ENCODE measurements at regions not wholly inside any gene's neighbourhood (a gene's known extent, or its start where the extent isn't known, plus 50 kb on each side); places are given as distances from the start of the nearest gene placed in this dataset.

GRCh38 chr14:38485026-38485425 lies 229.1 kb upstream of the CLEC14A start:
- intact Hi-C loops (cut with DNase I), result no loop called here
- Histone ChIP-seq H3K27ac (no peak overlapping the region), H3K9me3 (no peaks in the 10 kb centered on the region), H3K27me3 (no peaks in the 10 kb centered on the region), H3K4me1 (no peaks in the 10 kb centered on the region), H3K36me3 (no peaks in the 10 kb centered on the region), H3K4me3 (no peak overlapping the region)
- no peak for DNase-seq
- TF ChIP-seq CTCF (IDR thresholded peaks at IDR 0.05), result no peak
- ATAC-seq, result no peak

- intact Hi-C loops (cut with DNase I), result no loop called here
- H3K4me1 ChIP-seq, result no peaks in the 10 kb centered on the region
- H3K27ac ChIP-seq, result no peak overlapping the region
- peak; percentile 84 for ATAC-seq
- H3K27me3 ChIP-seq, result no peaks in the 10 kb centered on the region
- no peak overlapping the region for H3K4me3 ChIP-seq
- no peaks in the 10 kb centered on the region for H3K36me3 ChIP-seq
- H3K9me3 ChIP-seq, result no peaks in the 10 kb centered on the region
- TF ChIP-seq CTCF (IDR thresholded peaks at IDR 0.05), result no peak
- DNase-seq, result peak; percentile 57
Measured at GRCh38 chr14:38481952-38482678, 226.2 kb upstream of the CLEC14A start.

GRCh38 chr14:38469156-38469555 lies 213.3 kb upstream of the CLEC14A start:
- H3K27me3 ChIP-seq, result no peaks in the 10 kb centered on the region
- no peak overlapping the region for H3K4me3 ChIP-seq
- H3K27ac ChIP-seq, result no peak overlapping the region
- intact Hi-C loops (cut with DNase I), result no loop called here
- no peak for TF ChIP-seq CTCF (IDR thresholded peaks at IDR 0.05)
- ATAC-seq (no peak), DNase-seq (no peak)
- no peaks in the 10 kb centered on the region for H3K4me1 ChIP-seq
- no peaks in the 10 kb centered on the region for H3K9me3 ChIP-seq
- no peaks in the 10 kb centered on the region for H3K36me3 ChIP-seq

GRCh38 chr14:38442208-38442607 lies 186.3 kb upstream of the CLEC14A start:
- intact Hi-C loops (cut with DNase I), result no loop called here

GRCh38 chr14:38432186-38432585 lies 176.3 kb upstream of the CLEC14A start:
- DNase-seq, result no peak
- ATAC-seq, result no peak
- no peaks in the 10 kb centered on the region for H3K9me3 ChIP-seq
- H3K36me3 ChIP-seq, result no peaks in the 10 kb centered on the region
- H3K27ac ChIP-seq, result no peak overlapping the region
- intact Hi-C loops (cut with DNase I), result no loop called here
- no peaks in the 10 kb centered on the region for H3K4me1 ChIP-seq
- no peak overlapping the region for H3K4me3 ChIP-seq
- no peak for TF ChIP-seq CTCF (IDR thresholded peaks at IDR 0.05)
- H3K27me3 ChIP-seq, result no peaks in the 10 kb centered on the region

More at GRCh38 chr14:38442208-38442607, 186.3 kb upstream of the CLEC14A start:
- H3K9me3 ChIP-seq, result no peaks in the 10 kb centered on the region
- H3K4me1 ChIP-seq, result no peaks in the 10 kb centered on the region
- peak; percentile 11 for TF ChIP-seq CTCF (IDR thresholded peaks at IDR 0.05)
- no peak overlapping the region for H3K4me3 ChIP-seq
- H3K27me3 ChIP-seq, result no peaks in the 10 kb centered on the region
- H3K27ac ChIP-seq, result no peak overlapping the region
- H3K36me3 ChIP-seq, result no peaks in the 10 kb centered on the region
- ATAC-seq, result peak; percentile 47
- DNase-seq, result no peak

GRCh38 chr14:38431156-38431555 lies 175.3 kb upstream of the CLEC14A start:
- no peak overlapping the region for H3K27ac ChIP-seq
- ATAC-seq, result no peak
- H3K4me3 ChIP-seq, result no peak overlapping the region
- TF ChIP-seq CTCF (IDR thresholded peaks at IDR 0.05), result no peak
- H3K9me3 ChIP-seq, result no peaks in the 10 kb centered on the region
- H3K27me3 ChIP-seq, result no peaks in the 10 kb centered on the region
- intact Hi-C loops (cut with DNase I), result no loop called here
- no peak for DNase-seq
- H3K36me3 ChIP-seq, result no peaks in the 10 kb centered on the region
- H3K4me1 ChIP-seq, result no peaks in the 10 kb centered on the region
